ENCODE measurements at regions not wholly inside any gene's neighbourhood (a gene's known extent, or its start where the extent isn't known, plus 50 kb on each side); places are given as distances from the start of the nearest gene placed in this dataset.
"Not testable (repeated sequence)": the region's sequence is repeated elsewhere in the genome, so short reads cannot be mapped to it uniquely, and the experiment has no call there.

DNA sequence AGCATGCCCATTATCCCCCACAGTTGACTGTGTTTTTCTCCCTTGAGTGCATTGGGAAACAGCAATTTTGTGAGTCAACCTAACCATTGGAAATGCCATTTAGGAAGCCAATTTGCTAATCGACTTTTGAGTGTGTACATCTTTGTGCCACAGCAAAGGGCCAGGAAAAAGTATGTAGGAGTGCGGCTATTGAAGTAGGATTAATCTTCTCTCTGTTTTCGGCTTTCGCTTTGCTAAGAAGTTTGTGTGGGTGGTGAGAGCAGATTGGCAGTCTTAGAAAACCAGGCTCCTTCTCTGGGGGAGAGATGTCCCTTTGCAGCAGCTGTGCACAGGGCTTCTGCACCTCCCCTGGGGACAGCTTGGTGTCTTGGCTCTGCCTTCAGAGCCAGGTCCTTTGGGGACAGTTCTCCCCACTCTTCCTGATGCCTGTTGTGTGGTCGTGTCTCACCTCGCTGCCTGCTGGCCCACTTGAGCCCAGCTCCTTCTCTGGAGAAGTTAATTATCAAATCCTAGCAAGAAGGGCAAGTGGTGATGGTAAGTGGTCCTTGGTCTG, 74.5 kb downstream of the GEMIN8 start:
- Histone ChIP-seq H3K4me1 (ENCODE audit: control insufficient read depth, insufficient read depth, low read length) (no peaks in the 10 kb centered on the region), H3K9me3 (ENCODE audit: control insufficient read depth, insufficient read depth, low read depth, low read length) (peaks cover 2% of the 10 kb centered on the region; the same call in 1 of the 2 replicates), H3K27ac (ENCODE audit: extremely low read depth, low read depth, low read length) (no peak overlapping the region), H3K4me3 (ENCODE audit: low read depth, low read length) (no peak overlapping the region), H3K36me3 (ENCODE audit: control insufficient read depth in 2 of 2, insufficient read depth in 1 of 2, low read length in 2 of 2) (no peaks in the 10 kb centered on the region)
- no peak for TF ChIP-seq YY1 (tag by site-specific recombination; IDR thresholded peaks at IDR 0.05)
- peak; percentile 85 for TF ChIP-seq ZFHX2 (tag by site-specific recombination; conservative IDR thresholded peaks at IDR 0.05)
- peak; percentile 81; the same call in 1 of the 2 replicates for TF ChIP-seq EGR2 (tag by site-specific recombination; IDR thresholded peaks at IDR 0.05; ENCODE audit: low read depth)
- CTCF ChIA-PET = no interaction called here
- POLR2A ChIA-PET = no interaction called here

DNA sequence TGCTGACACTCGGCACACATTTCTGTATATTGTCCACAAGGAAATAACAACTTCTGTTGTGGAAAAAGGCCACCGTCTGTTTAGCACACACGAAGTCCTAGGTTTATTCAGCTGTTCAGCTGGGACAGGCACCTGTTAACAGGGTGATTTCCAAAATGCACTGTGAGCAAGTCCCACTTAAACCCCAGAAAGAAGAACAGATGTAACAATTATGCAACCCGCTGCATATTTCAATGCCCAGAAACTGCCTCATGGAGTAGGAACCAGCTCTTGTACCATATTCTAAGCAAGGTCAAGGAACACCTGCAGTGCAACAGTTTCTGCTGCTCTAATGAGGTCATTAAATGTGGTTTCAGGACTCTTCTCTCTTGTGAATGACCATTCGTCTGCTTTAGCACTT, 77.1 kb downstream of the GEMIN8 start:
- POLR2A ChIA-PET = no interaction called here
- H3K9me3 ChIP-seq (ENCODE audit: control insufficient read depth, insufficient read depth, low read depth, low read length) = no peaks in the 10 kb centered on the region
- no peak overlapping the region for H3K27ac ChIP-seq (ENCODE audit: extremely low read depth, low read depth, low read length)
- no peaks in the 10 kb centered on the region for H3K4me1 ChIP-seq (ENCODE audit: control insufficient read depth, insufficient read depth, low read length)
- TF ChIP-seq ZXDB (tag by site-specific recombination; IDR thresholded peaks at IDR 0.05) (no peak), ZNF585B (tag by site-specific recombination; IDR thresholded peaks at IDR 0.05) (no peak), SALL2 (tag by site-specific recombination; IDR thresholded peaks at IDR 0.05; ENCODE audit: borderline replicate concordance) (no peak), ZNF558 (tag by site-specific recombination; IDR thresholded peaks at IDR 0.05) (no peak), ZSCAN18 (tag by site-specific recombination; IDR thresholded peaks at IDR 0.05) (no peak), ZNF146 (tag by site-specific recombination; IDR thresholded peaks at IDR 0.05) (no peak), ZFP3 (tag by site-specific recombination; IDR thresholded peaks at IDR 0.05; ENCODE audit: low read depth) (no peak), ZNF416 (tag by site-specific recombination; IDR thresholded peaks at IDR 0.05) (no peak), ZBTB1 (tag by site-specific recombination; IDR thresholded peaks at IDR 0.05) (no peak), GLIS1 (tag by site-specific recombination; IDR thresholded peaks at IDR 0.05) (no peak), ZFP37 (tag by site-specific recombination; IDR thresholded peaks at IDR 0.05) (no peak), ZNF514 (tag by site-specific recombination; IDR thresholded peaks at IDR 0.05) (no peak)
- TF ChIP-seq, protein P1, sequence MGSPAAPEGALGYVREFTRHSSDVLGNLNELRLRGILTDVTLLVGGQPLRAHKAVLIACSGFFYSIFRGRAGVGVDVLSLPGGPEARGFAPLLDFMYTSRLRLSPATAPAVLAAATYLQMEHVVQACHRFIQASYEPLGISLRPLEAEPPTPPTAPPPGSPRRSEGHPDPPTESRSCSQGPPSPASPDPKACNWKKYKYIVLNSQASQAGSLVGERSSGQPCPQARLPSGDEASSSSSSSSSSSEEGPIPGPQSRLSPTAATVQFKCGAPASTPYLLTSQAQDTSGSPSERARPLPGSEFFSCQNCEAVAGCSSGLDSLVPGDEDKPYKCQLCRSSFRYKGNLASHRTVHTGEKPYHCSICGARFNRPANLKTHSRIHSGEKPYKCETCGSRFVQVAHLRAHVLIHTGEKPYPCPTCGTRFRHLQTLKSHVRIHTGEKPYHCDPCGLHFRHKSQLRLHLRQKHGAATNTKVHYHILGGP (tag by site-specific recombination; IDR thresholded peaks at IDR 0.05) = no peak
- H3K36me3 ChIP-seq (ENCODE audit: control insufficient read depth in 2 of 2, insufficient read depth in 1 of 2, low read length in 2 of 2) = no peaks in the 10 kb centered on the region
- H3K4me3 ChIP-seq (ENCODE audit: low read depth, low read length) = no peak overlapping the region
- CTCF ChIA-PET = no interaction called here

- POLR2A ChIA-PET = not testable (repeated sequence)
Observed at GRCh38 chrX:13946223-13946622, 83.5 kb downstream of the GEMIN8 start.

DNA sequence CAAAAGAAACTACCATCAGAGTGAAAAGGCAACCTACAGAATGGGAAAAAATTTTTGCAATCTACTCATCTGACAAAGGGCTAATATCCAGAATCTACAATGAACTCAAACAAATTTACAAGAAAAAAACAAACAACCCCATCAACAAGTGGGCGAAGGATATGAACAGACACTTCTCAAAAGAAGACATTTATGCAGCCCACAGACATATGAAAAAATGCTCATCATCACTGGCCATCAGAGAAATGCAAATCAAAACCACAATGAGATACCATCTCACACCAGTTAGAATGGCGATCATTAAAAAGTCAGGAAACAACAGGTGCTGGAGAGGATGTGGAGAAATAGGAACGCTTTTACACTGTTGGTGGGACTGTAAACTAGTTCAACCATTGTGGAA, 83.9 kb downstream of the GEMIN8 start:
- H3K36me3 ChIP-seq (ENCODE audit: control insufficient read depth in 2 of 2, insufficient read depth in 1 of 2, low read length in 2 of 2); H3K9me3 ChIP-seq (ENCODE audit: control insufficient read depth, insufficient read depth, low read depth, low read length); H3K4me3 ChIP-seq (ENCODE audit: low read depth, low read length); H3K27ac ChIP-seq (ENCODE audit: extremely low read depth, low read depth, low read length); H3K4me1 ChIP-seq (ENCODE audit: control insufficient read depth, insufficient read depth, low read length); POLR2A ChIA-PET: not testable (repeated sequence)
- CTCF ChIA-PET = interaction anchor here (0.7 kb wide), 1 partner anchor 46 kb away, joined by 3 read pairs; no protein-coding TSS in a partner anchor
- TF ChIP-seq SCRT2 (tag by site-specific recombination; IDR thresholded peaks at IDR 0.05) = peak; percentile 86
- TF ChIP-seq SCRT1 (tag by site-specific recombination; IDR thresholded peaks at IDR 0.05; ENCODE audit: borderline replicate concordance) = peak; percentile 86

More at GRCh38 chrX:13946223-13946622, 83.5 kb downstream of the GEMIN8 start:
- H3K36me3 ChIP-seq (ENCODE audit: control insufficient read depth in 2 of 2, insufficient read depth in 1 of 2, low read length in 2 of 2); H3K9me3 ChIP-seq (ENCODE audit: control insufficient read depth, insufficient read depth, low read depth, low read length); H3K4me3 ChIP-seq (ENCODE audit: low read depth, low read length); H3K27ac ChIP-seq (ENCODE audit: extremely low read depth, low read depth, low read length); H3K4me1 ChIP-seq (ENCODE audit: control insufficient read depth, insufficient read depth, low read length): not testable (repeated sequence)
- peak; percentile 90 for TF ChIP-seq ZNF146 (tag by site-specific recombination; IDR thresholded peaks at IDR 0.05)
- CTCF ChIA-PET = interaction anchor here (0.7 kb wide), 1 partner anchor 45 kb away, joined by 3 read pairs; no protein-coding TSS in a partner anchor
